NOMO-1 treated with DMSO at 0.1 percent for 48 hours (cell line): ENCODE measurements at regions not wholly inside any gene's neighbourhood (a gene's known extent, or its start where the extent isn't known, plus 50 kb on each side); places are given as distances from the start of the nearest gene placed in this dataset.
"Not testable (repeated sequence)": the region's sequence is repeated elsewhere in the genome, so short reads cannot be mapped to it uniquely, and the experiment has no call there.

Experiments
- DNase-seq: peaks from one replicate; lab custom pipeline; 2025; ENCODE audit not compliant: unreplicated experiment; lab: John Stamatoyannopoulos, UW

DNA sequence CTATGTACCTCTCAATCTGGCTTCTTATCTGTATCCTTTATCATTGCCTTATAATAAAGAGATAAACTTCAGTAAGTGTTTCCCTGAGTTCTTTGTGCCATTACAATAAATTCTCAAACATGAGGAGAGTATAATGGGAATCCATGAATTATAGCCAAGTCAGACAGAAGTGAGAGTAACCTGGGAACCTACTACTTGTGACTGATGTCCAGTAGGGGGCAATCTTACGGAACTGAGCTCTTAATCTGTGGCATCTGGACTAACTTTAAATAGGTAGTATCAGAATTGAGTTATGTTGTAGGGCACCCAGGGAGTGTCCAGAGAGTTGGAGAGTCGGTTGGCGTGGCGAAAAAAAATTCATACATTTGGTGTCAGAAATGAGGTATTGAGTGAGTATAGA is 542.6 kb downstream of the ZBBX start:
- peak; percentile 57 for DNase-seq

GRCh38 chr3:166836836-166837235 is 543.3 kb downstream of the ZBBX start:
- DNase-seq = no peak

DNA sequence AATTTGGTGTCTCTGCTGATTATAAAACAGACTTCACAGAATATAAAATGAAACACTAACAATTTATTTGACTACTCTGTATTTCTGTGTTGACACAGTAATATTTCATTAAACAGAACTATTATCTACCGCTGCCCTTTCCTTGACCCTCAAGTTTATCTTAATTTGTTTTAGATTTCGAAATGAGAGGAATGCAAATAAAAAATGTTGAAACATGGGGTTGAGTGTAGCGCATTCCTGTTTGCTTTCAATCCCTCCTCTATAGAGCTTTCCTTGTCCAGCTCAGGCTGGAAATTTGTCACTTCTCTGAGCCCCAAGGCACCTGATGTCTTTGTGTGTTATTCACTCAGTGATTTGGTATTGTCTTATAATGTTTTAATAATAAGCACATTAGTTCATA is 550.2 kb downstream of the ZBBX start:
- DNase-seq = no peak

DNA sequence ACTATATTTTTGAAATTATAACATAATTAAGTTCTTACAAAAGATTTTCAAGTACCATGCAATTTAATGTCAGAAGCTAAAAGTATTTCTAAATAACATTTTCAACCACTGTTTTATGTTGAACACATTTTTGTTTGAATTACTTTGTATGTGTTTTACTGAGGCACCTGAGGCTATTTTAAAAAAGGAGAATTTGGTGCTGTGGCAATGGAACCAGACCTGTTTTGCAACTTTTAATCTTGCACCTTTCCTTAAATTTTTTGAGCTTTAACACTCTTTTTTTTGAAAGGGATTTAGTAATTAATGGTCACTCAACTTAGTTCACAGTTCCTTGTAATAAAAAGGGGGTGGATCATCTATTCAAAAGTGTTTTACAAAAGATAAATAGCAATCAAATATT is 561.6 kb downstream of the ZBBX start:
- no peak for DNase-seq

GRCh38 chr3:166817269-166817668 is 562.8 kb downstream of the ZBBX start:
- DNase-seq = not testable (repeated sequence)

DNA sequence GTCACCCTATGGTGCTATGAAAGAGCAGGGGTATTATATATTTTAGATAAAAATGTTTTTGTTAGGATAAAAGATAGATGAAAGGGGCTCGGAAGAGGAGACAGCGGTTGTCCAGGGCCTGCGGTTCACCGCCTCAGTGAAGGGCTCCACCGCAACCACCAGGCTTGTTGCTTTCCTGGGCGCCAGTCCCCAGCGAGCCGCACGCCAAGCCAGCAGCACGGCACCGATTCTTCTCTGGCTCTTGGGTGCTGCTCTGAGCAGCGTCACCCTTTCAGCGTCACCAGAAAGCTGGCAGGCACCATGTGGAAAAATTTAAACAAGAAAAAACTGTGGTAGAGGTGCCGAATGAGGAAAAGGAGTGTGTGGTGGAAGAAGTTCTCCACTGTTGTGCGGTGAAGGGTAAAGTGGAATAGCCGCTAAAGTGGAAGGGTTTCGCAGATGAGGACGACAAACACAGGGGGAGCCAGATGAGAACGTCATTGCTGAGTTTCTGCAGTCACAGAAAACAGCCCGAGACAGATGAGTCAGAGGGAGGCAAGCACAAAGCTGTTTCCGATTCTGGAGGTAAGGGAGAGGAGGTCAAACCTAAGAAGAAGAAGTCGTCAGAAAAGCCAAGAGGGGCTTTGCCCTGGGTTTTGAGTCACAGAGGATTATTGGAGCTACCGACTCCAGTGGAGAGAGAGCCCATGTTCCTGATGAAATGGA is 569.2 kb downstream of the ZBBX start:
- DNase-seq = no peak

GRCh38 chr3:166809520-166809919 is 570.6 kb downstream of the ZBBX start:
- no peak for DNase-seq

GRCh38 chr3:166788936-166789335 is 591.2 kb downstream of the ZBBX start:
- DNase-seq = no peak

DNA sequence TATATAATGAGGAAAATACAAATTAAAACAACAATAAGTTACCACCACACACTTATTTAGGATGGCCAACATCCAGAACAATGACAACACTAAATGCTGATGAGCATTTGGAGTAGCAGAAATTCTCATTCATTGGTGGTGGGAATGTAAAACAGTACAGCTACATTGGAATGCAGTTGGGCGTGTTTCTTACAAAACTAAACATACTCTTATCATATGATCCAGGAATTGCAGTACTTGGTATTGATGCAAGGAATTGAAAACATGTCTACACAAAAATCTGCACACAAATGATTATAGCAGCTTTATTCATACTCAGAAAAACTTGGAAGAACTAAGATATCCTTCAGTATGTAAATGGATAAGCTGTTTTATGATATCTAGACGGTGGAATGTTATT is 594.2 kb downstream of the ZBBX start:
- DNase-seq = no peak

DNA sequence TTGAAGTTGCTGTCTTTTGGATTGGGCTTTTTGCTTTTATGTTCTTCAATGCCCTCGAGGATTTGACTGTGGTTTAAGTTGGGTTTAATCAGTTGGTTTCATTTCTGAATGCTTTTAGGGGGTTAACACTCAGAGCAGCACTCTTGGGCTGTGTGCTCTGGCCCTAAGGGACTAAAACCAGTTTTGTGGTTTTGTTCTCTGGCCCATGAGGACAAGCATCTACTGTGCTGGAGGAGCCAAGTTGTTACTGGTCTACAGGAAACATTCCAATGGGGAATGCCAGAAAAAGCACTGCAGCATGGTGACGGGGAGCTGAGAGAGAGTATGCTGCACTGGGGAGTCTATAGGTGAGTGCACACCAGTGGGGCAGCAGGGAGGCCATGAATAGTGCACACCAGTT is 596.9 kb downstream of the ZBBX start:
- no peak for DNase-seq

GRCh38 chr3:166764698-166765318 is 615.3 kb downstream of the ZBBX start:
- no peak for DNase-seq

DNA sequence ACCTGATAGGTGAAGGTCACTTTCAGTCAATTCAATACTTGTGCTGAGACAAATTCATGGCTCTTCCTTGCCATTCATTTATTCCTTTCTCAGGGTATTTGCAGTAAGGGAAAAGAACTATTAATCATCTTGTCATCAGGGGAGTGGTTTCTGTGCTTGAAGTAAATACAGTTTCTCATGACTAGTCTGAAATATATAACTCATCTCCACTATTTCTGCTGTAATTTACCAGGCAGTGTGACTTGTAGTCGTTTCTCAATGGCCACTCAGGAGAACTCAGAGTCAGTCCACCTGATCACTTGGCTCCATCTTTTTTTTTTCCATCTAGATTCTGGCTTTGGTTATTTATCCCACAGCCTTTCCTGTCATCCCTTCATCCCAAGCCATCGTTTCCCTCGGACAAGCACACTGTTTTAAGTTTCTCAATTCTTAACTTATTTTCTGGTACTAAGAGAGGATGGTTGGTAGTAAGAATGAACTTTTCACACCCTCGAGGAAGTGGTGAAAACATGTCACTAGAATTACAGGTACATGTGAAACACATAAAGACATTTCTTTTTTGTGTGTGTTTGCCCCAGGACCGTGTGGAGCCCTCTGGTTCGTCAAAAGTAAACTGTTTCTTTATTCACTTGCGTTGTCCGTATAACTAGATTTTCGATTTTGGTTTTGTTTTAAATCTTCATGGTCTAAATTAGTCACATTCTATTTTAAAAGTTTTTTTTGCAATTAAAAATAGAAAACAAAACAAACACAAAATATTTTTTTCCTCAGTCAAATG is 620.2 kb downstream of the ZBBX start:
- no peak for DNase-seq

DNA sequence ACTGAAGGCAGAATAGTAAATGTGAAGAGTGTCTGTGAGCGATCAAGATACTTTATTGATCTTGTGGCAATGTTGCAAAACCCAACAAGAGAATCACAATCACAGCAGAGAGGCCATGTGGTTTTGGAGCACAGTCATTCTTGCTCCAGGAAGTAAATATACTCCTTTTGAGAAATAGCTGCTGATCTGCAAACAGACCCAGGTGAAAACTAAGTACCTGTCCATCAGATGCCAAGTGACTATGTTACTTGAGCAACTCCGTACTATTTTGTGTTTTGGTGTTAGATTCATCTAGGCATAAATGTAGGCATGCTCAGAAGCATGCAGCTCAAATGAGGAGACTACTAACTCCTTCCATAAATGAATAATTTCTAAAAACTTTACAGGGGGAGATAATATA is 627.9 kb downstream of the ZBBX start:
- no peak for DNase-seq

DNA sequence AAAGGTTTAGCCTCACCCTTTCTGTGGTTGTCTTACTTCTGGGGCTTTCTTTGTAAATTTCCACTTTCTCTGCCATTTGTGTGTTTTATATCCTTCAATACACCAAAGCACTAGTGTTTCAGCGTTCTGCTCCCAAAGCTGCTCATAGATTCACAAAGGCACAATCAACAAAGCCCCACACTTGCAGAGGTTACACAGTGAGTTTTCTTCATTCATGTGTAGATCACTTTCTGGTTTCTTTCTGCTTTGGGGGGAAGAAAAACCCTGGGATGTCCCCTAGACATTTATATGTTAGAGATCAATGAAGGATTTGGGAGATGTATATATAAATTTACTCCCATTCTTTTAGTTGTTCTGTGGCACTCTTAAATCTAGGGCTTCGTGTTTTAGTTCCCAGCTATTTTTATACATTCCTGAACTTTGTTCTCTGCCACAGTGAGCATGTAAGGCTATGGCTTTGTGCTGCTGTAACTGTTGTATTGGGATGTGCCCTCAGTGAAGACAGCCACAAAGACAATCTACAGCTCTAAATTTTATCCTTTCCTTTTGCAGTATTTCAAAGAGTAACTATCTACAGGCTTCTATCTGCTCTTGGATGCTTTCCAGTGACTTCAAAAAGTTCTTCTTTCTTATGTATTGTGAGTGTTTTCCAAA is 636.5 kb downstream of the ZBBX start:
- no peak for DNase-seq

GRCh38 chr3:166734734-166735133 is 645.4 kb downstream of the ZBBX start:
- DNase-seq = no peak

DNA sequence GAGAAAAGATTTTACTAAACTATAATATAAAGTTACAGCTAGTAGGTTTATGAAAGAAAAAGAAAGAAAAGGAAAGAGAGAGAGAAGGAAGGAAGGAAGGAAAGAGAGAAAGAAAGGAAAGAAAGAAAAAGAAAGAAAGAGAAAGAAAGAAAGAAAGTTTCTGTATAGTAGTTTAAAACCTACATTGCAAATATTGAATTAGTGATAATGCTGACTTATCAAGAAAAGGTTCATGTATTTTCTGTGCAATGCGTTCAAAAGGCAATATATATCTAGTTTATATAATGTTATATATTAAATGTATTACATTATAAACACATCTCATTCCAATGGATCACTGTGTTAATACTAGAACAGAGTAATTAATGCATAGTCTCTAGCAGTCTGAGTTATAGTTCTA is 648.4 kb downstream of the ZBBX start:
- no peak for DNase-seq

DNA sequence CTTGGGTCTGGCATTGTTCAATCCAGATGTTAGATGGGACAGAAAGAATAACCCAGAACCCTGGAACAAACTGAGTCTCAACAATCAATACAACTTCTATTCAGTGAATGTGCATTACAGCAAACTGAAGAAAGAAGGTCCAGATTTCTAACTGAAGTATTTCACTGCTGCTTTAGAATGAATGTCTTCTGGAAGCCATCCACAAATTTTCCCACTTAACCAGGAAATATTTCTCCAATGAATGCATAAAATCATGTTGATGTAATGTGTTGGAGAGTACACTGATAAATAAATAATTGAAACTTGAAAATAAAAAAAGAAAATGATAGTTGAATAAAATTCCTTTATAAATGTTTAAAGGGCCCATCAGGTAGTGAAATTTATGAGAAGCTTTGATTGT is 658.6 kb downstream of the ZBBX start:
- no peak for DNase-seq

GRCh38 chr3:166714206-166714605 is 665.9 kb downstream of the ZBBX start:
- no peak for DNase-seq

- no peak for DNase-seq
Observed at GRCh38 chr3:166713787-166714186, 666.3 kb downstream of the ZBBX start.

- no peak for DNase-seq
Observed at GRCh38 chr3:166706094-166706493, 674.0 kb downstream of the ZBBX start.

- no peak for DNase-seq
Observed at GRCh38 chr3:166697495-166697894, 682.6 kb downstream of the ZBBX start.

GRCh38 chr3:166696103-166696502 is 684.0 kb downstream of the ZBBX start:
- no peak for DNase-seq
